Pancreas (tissue), 10 donors: ENCODE measurements at regions not wholly inside any gene's neighbourhood (a gene's known extent, or its start where the extent isn't known, plus 50 kb on each side); places are given as distances from the start of the nearest gene placed in this dataset.

ENCODE experiments used
- ATAC-seq, 4 donors: fragments of 200-7000 bp; cut with Tn5 transposase; one replicate each; pipeline versions ENCODE4 v1.8.0 to v1.9.1; 2020; ENCODE audit warnings: mild to moderate bottlenecking in 4 of 4, moderate library complexity in 4 of 4
- DNase-seq, 6 donors: peaks; one replicate each; pipeline ENCODE4 v3.0.0-alpha.2; 2020
- FAIRE-seq: peaks from 2 replicates; lab custom pipeline; 2012; peaks lifted over from hg19 to GRCh38; lab: Jason Lieb, UNC
- H3K27ac ChIP-seq, 4 donors: fragments of 200-600 bp; sonication (generic); 1 replicate in 3 of 4; 2 replicates in 1 of 4; pipeline versions ENCODE4 v1.5.0 to v1.8.0; 2020
- H3K27me3 ChIP-seq, 4 donors: fragments of 200-600 bp; one replicate each; pipeline ENCODE4 v1.8.0; 2021
- H3K36me3 ChIP-seq, 3 donors: fragments of 200-600 bp; sonication (generic) in 1 of 3; one replicate each; pipeline versions ENCODE4 v1.5.0 to v1.8.0; 2020 to 2021
- H3K4me1 ChIP-seq, 3 donors: fragments of 200-600 bp; one replicate each; pipeline ENCODE4 v1.8.0; 2021
- H3K4me3 ChIP-seq, 4 donors: fragments of 200-600 bp; sonication (generic) in 2 of 4; one replicate each; pipeline versions ENCODE4 v1.5.0 to v1.8.0; 2020 to 2021
- H3K9me3 ChIP-seq, 4 donors: fragments of 200-600 bp; one replicate each; pipeline ENCODE4 v1.8.0; 2021
- WGBS, 2 donors: extraction: QIAGEN DNeasy Blood & Tissue Kit; methylation state at CpG; one replicate each; pipeline ENCODE4 v1.1.7; 2013; 5-methylcytosine and 5-hydroxymethylcytosine counted together
- intact Hi-C, 3 donors: fragments of 100-400 bp; cut with DNase I; formaldehyde crosslinking; loops; one replicate each; pipeline versions ENCODE4 v1.11.1 to v1.14.2; 2022
- TF ChIP-seq, protein P1 (sequence below), 4 donors: fragments of 200-600 bp; sonication (generic) in 3 of 4; IDR thresholded peaks; one replicate each; pipeline versions ENCODE4 v1.5.0 to v1.8.0; 2021; ENCODE audit warnings: antibody characterized with exemption in 4 of 4
- donor health status: healthy with polysubstance abuse.
- donor health status: DM: no; HTN: no; CAD: no; lungs with moderate emphysema.
- donor health status: DM: no; HTN: no; CAD: no.
- donor health status: control.
- donor health status: control.
- donor health status: Bipolar disorder and iron deficiency.
- donor health status: DM: yes; HTN: yes; CAD: no.
- donor health status: DM: no; HTN: no; CAD: no.
- donor health status: DM: no; HTN: no; CAD: no.
- donor health status: DM: yes; HTN: yes; CAD: no.

DNA sequence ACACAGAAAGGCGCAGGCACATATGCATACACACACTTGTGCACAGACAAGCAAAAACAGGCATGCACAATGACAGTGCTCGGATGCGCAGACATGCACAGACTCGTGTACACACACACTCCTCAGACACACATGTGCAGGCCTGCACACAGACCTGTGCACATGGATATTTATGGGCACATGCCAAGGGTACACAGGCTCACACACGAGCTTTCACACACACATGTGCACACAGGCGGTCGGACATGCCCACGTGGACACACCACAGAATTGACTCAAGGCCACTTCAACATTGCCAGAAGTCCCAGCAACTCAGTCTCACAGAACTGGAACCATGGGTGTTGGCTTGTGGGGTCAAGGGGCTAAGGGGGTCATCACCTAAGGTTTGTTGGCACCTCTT, 206.8 kb downstream of the URI1 start:
- intact Hi-C loops, result no loop called here

DNA sequence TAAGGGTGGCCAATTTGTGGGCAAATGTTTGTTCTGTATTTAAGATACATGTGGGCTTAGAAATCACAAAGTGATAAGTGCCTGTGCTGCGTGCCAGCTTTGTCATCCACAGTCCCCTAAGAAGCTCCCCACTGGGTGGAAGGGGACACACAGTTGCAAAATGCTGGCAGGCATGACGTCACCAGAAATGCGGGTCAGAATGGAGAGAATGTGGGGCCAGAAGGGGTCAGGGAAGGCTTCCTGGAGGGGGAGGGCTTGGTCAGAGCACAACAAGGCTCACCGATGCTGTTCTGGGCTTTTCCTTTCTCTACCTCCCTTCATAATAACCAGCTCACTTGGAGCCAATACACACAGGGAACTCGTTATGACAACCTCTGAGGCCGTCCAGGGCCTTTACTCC, 207.3 kb downstream of the URI1 start:
- H3K27ac ChIP-seq, result no peak overlapping the region
- ATAC-seq (no peak), FAIRE-seq (no peak), DNase-seq (no peak)
- no peak overlapping the region for H3K4me3 ChIP-seq
- TF ChIP-seq, protein P1, sequence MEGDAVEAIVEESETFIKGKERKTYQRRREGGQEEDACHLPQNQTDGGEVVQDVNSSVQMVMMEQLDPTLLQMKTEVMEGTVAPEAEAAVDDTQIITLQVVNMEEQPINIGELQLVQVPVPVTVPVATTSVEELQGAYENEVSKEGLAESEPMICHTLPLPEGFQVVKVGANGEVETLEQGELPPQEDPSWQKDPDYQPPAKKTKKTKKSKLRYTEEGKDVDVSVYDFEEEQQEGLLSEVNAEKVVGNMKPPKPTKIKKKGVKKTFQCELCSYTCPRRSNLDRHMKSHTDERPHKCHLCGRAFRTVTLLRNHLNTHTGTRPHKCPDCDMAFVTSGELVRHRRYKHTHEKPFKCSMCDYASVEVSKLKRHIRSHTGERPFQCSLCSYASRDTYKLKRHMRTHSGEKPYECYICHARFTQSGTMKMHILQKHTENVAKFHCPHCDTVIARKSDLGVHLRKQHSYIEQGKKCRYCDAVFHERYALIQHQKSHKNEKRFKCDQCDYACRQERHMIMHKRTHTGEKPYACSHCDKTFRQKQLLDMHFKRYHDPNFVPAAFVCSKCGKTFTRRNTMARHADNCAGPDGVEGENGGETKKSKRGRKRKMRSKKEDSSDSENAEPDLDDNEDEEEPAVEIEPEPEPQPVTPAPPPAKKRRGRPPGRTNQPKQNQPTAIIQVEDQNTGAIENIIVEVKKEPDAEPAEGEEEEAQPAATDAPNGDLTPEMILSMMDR (IDR thresholded peaks at IDR 0.05), result no peak
- no peaks in the 10 kb centered on the region for H3K9me3 ChIP-seq
- 67 to 82% methylated on average over 6 of the region's 6 CpGs for WGBS, 2 donors
- no peaks in the 10 kb centered on the region for H3K4me1 ChIP-seq
- intact Hi-C loops, result no loop called here
- no peaks in the 10 kb centered on the region for H3K36me3 ChIP-seq
- peaks cover 0 to 4% (median 0%) of the 10 kb centered on the region in 4 donors for H3K27me3 ChIP-seq

More for the DNA sequence above, 206.8 kb downstream of the URI1 start:
- FAIRE-seq (no peak), ATAC-seq (no peak), DNase-seq (no peak)
- Histone ChIP-seq H3K36me3 (no peaks in the 10 kb centered on the region), H3K27ac (no peak overlapping the region), H3K27me3 (peaks cover 0 to 4% (median 0%) of the 10 kb centered on the region in 4 donors), H3K9me3 (no peaks in the 10 kb centered on the region), H3K4me1 (no peaks in the 10 kb centered on the region), H3K4me3 (no peak overlapping the region)
- WGBS, 2 donors, result 73 to 75% methylated on average over 8 of the region's 8 CpGs
- TF ChIP-seq, protein P1 (IDR thresholded peaks at IDR 0.05), result no peak

- H3K4me3 ChIP-seq, result no peak overlapping the region
- H3K27me3 ChIP-seq, result peaks cover 0 to 2% (median 0%) of the 10 kb centered on the region in 4 donors
- DNase-seq, result peak in 1 of 6 donors; percentile 14
- no peaks in the 10 kb centered on the region for H3K36me3 ChIP-seq
- intact Hi-C loops, result no loop called here
- FAIRE-seq, result no peak
- TF ChIP-seq, protein P1 (IDR thresholded peaks at IDR 0.05), result no peak
- no peak for ATAC-seq
- no peaks in the 10 kb centered on the region for H3K4me1 ChIP-seq
- no peak overlapping the region for H3K27ac ChIP-seq
- 56 to 62% methylated on average over 8 of the region's 8 CpGs for WGBS, 2 donors
- H3K9me3 ChIP-seq, result no peaks in the 10 kb centered on the region
Observed at GRCh38 chr19:30150626-30151025, 208.6 kb downstream of the URI1 start.

DNA sequence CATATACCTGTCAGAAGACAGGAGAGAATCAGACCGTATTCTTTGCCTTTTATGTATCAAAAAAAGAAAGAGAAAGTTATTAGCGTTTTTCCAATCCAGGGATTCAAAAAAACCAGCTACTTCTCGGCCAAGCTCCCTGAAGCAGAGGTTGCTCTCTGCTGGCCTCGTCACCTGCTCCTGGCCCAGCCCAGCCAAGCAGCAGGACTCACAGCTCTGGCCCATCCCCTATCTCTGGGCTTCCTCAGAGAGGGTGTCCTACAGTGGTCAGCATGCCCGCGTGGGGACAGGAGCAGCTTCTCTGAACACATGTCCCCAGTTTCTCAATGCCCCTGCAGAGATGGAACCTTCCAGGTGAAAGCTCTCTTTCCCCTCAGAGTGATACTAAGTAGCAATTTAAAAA, 209.0 kb downstream of the URI1 start:
- TF ChIP-seq, protein P1 (IDR thresholded peaks at IDR 0.05), result no peak
- no peak overlapping the region for H3K4me3 ChIP-seq
- no peaks in the 10 kb centered on the region for H3K4me1 ChIP-seq
- DNase-seq (no peak), FAIRE-seq (no peak), ATAC-seq (no peak)
- intact Hi-C loops, result no loop called here
- H3K9me3 ChIP-seq, result no peaks in the 10 kb centered on the region
- no peaks in the 10 kb centered on the region for H3K36me3 ChIP-seq
- 57 to 65% methylated on average over 6 of the region's 6 CpGs for WGBS, 2 donors
- no peaks in the 10 kb centered on the region for H3K27me3 ChIP-seq
- H3K27ac ChIP-seq, result no peak overlapping the region

DNA sequence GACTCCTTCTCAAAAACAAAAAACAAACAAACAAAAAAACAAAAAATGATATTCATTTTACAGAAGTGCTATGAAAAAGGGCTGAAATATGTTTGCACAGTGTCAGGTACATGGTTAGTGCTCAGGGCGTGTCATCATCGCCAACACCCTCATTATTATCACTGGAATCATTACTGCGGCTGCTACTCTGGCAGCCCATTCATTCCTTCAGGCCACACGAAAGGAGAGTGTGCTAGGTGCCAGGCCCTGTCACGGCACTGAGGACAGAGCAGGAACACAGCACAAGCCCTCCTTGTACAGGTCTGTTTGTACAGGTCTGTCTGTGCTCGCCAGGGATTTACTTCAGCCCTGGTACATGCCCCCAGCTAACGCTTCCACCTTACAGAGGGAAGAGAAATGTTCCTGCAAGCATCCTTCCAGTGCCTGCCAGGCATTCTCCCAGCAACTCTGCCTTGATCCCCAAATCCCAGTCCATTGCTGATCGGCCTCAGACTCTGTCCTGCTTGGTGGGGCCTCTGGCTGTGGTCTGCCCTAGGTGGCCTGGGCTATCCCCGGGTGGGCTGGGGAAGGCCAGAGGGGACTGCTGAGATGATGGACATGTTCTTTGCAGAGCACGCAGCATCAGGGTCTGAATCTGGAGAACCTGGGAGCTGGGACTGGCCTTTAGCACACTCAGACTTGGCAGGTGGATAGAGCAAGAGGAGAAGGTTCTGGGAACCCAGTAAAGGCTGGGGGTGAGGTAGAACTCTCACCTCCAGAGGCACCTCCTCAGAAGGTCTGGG, 210.7 kb downstream of the URI1 start:
- no peak overlapping the region for H3K27ac ChIP-seq
- DNase-seq (no peak), ATAC-seq (no peak), FAIRE-seq (no peak)
- intact Hi-C loops, result no loop called here
- no peaks in the 10 kb centered on the region for H3K9me3 ChIP-seq
- WGBS, 2 donors, result 74 to 84% methylated on average over 10 of the region's 10 CpGs
- peaks cover 0 to 5% (median 0%) of the 10 kb centered on the region in 4 donors for H3K27me3 ChIP-seq
- no peak overlapping the region for H3K4me3 ChIP-seq
- no peaks in the 10 kb centered on the region for H3K4me1 ChIP-seq
- TF ChIP-seq, protein P1 (IDR thresholded peaks at IDR 0.05), result no peak
- H3K36me3 ChIP-seq, result no peaks in the 10 kb centered on the region
